ENCODE measurements at regions not wholly inside any gene's neighbourhood (a gene's known extent, or its start where the extent isn't known, plus 50 kb on each side); places are given as distances from the start of the nearest gene placed in this dataset.
"Not testable (repeated sequence)": the region's sequence is repeated elsewhere in the genome, so short reads cannot be mapped to it uniquely, and the experiment has no call there.

- not testable (repeated sequence) for TF ChIP-seq CTCF, EZH2 (IDR thresholded peaks at IDR 0.05)
These were observed 792.1 kb upstream of the CCDC179 start for GRCh38 chr11:23652336-23652735.

Data from neural progenitor cell (in vitro differentiated cells).